Kidney (tissue), 13 donors: ENCODE measurements at regions not wholly inside any gene's neighbourhood (a gene's known extent, or its start where the extent isn't known, plus 50 kb on each side); places are given as distances from the start of the nearest gene placed in this dataset.

Source experiments
- DNase-seq, 5 donors: peaks; one replicate each; pipeline ENCODE4 v3.0.0-alpha.2; 2013 to 2020
- FAIRE-seq: peaks from 2 replicates; lab custom pipeline; 2012; peaks lifted over from hg19 to GRCh38; lab: Jason Lieb, UNC
- H3K27ac ChIP-seq, 2 donors: one replicate each; pipeline ENCODE4 v1.7.0; 2013; ENCODE audit warnings: low read depth in 2 of 2, low read length in 2 of 2, inconsistent platforms in 1 of 2
- H3K27me3 ChIP-seq: one replicate; pipeline ENCODE4 v1.7.1; 2013; ENCODE audit warnings: low read length, inconsistent platforms; ENCODE audit not compliant: control insufficient read depth, insufficient read depth
- H3K36me3 ChIP-seq, 3 donors: one replicate each; pipeline versions ENCODE4 v1.7.0 to v1.7.1; 2013; ENCODE audit warnings: low read length in 3 of 3, control low read depth in 1 of 3, inconsistent platforms in 1 of 3; ENCODE audit not compliant: insufficient read depth in 3 of 3, control insufficient read depth in 2 of 3
- H3K4me1 ChIP-seq, 3 donors: one replicate each; pipeline versions ENCODE4 v1.7.0 to v1.7.1; 2013; ENCODE audit warnings: low read length in 3 of 3, inconsistent platforms in 1 of 3, low read depth in 1 of 3; ENCODE audit not compliant: control insufficient read depth in 2 of 3, insufficient read depth in 2 of 3
- H3K4me3 ChIP-seq, 3 donors: one replicate each; pipeline versions ENCODE4 v1.7.0 to v1.8.1; 2013; ENCODE audit warnings: low read length in 3 of 3, control low read depth in 1 of 3, inconsistent platforms in 1 of 3
- H3K9ac ChIP-seq, 3 donors: one replicate each; pipeline versions ENCODE4 v1.7.0 to v1.7.1; 2013; ENCODE audit warnings: low read length in 3 of 3, control low read depth in 1 of 3, inconsistent platforms in 1 of 3
- H3K9me3 ChIP-seq, 3 donors: one replicate each; pipeline versions ENCODE4 v1.7.0 to v1.7.1; 2013; ENCODE audit warnings: low read length in 3 of 3, control low read depth in 1 of 3, inconsistent platforms in 1 of 3; ENCODE audit not compliant: control insufficient read depth in 2 of 3, insufficient read depth in 1 of 3
- intact Hi-C: fragments of 100-400 bp; cut with DNase I; formaldehyde crosslinking; loops from one replicate; pipeline ENCODE4 v1.11.1; 2022
- TF ChIP-seq, protein P1 (sequence below): IDR thresholded peaks from 3 replicates; pipeline ENCODE4 v1.5.1; 2012; ENCODE audit warnings: mild to moderate bottlenecking, moderate library complexity, borderline replicate concordance; ENCODE audit not compliant: insufficient read depth; ENCODE audit errors: extremely low read depth
- donor health status: control.
- donor health status: control.
- donor health status: control.
- donor health status: control.
- donor health status: control.
- donor health status: DM: yes; HTN: yes; CAD: no.
- donor health status: Normal renal cell carcinoma (clear cell type).

DNA sequence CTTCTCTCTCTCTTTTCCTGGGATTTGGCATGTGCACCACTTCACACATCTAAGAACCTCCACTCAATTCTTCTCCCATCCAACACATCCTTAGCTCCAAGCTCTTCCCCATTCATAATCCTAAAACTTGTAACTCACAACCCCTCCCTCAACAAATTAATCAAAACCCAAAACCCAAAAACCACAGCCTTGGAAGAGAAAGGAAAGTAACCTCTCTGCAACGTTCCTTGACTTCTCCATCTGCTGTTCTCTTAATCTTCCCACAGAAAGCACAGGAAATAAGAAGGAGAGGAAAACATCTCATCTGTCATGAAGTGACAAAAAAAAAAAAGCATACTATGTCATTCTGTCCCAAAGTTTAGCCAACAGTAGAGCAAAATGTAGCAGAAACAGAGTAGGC, 66.2 kb downstream of the DRD1 start:
- DNase-seq = no peak
- intact Hi-C loops = no loop called here
- Histone ChIP-seq H3K4me1 (no peaks in the 10 kb centered on the region), H3K36me3 (no peaks in the 10 kb centered on the region), H3K9ac (no peak overlapping the region), H3K27me3 (no peaks in the 10 kb centered on the region), H3K27ac (no peak overlapping the region), H3K9me3 (no peaks in the 10 kb centered on the region), H3K4me3 (no peak overlapping the region)
- no peak for FAIRE-seq
- TF ChIP-seq, protein P1, sequence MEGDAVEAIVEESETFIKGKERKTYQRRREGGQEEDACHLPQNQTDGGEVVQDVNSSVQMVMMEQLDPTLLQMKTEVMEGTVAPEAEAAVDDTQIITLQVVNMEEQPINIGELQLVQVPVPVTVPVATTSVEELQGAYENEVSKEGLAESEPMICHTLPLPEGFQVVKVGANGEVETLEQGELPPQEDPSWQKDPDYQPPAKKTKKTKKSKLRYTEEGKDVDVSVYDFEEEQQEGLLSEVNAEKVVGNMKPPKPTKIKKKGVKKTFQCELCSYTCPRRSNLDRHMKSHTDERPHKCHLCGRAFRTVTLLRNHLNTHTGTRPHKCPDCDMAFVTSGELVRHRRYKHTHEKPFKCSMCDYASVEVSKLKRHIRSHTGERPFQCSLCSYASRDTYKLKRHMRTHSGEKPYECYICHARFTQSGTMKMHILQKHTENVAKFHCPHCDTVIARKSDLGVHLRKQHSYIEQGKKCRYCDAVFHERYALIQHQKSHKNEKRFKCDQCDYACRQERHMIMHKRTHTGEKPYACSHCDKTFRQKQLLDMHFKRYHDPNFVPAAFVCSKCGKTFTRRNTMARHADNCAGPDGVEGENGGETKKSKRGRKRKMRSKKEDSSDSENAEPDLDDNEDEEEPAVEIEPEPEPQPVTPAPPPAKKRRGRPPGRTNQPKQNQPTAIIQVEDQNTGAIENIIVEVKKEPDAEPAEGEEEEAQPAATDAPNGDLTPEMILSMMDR = no peak

DNA sequence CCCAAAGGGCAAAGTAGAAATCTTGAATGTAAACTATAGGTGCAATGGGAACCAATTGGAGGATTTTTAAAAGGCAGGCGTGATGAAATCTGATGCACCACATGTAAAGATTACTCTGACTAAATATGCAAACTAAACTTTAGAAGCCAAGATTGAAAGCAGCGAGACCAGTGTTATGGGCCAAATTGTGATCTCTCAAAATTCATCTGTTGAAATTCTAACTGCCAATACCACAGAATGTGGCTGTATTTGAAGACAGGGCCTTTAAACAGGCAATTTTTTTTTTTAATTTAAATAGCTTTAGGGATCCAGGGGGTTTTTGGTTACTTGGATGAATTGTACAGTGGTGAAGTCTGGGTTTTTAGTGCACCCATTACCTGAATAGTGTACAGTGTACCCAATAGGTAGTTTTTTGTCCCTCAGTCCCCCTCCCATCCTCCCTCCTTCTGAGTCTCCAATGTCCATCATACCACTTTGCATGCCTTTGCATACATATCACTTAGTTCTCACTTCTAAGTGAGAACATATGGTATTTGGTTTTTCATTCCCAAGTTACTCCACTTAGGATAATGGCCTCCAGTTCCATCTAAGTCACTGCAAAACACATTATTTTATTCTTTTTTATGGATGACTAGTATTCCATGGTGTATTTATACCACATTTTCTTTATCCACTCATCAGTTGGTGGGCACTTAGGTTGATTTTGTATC, 69.7 kb downstream of the DRD1 start:
- Histone ChIP-seq H3K27ac (no peak overlapping the region), H3K4me3 (no peak overlapping the region), H3K9ac (no peak overlapping the region), H3K9me3 (no peaks in the 10 kb centered on the region), H3K27me3 (no peaks in the 10 kb centered on the region), H3K36me3 (no peaks in the 10 kb centered on the region), H3K4me1 (no peaks in the 10 kb centered on the region)
- TF ChIP-seq, protein P1 = no peak
- intact Hi-C loops = no loop called here
- FAIRE-seq (no peak), DNase-seq (no peak)

- no peaks in the 10 kb centered on the region for H3K36me3 ChIP-seq
- H3K4me1 ChIP-seq = no peaks in the 10 kb centered on the region
- H3K9ac ChIP-seq = no peak overlapping the region
- no peak overlapping the region for H3K4me3 ChIP-seq
- no peaks in the 10 kb centered on the region for H3K27me3 ChIP-seq
- no peaks in the 10 kb centered on the region for H3K9me3 ChIP-seq
- intact Hi-C loops = no loop called here
- FAIRE-seq = no peak
- no peak for DNase-seq
- H3K27ac ChIP-seq = no peak overlapping the region
- TF ChIP-seq, protein P1 = no peak
These were observed 78.1 kb downstream of the DRD1 start for GRCh38 chr5:175365866-175366265.

- intact Hi-C loops = no loop called here
- no peaks in the 10 kb centered on the region for H3K36me3 ChIP-seq
- TF ChIP-seq, protein P1 = no peak
- DNase-seq (no peak), FAIRE-seq (no peak)
- no peak overlapping the region for H3K9ac ChIP-seq
- H3K4me1 ChIP-seq = no peaks in the 10 kb centered on the region
- no peaks in the 10 kb centered on the region for H3K9me3 ChIP-seq
- no peak overlapping the region for H3K27ac ChIP-seq
- H3K27me3 ChIP-seq = no peaks in the 10 kb centered on the region
- H3K4me3 ChIP-seq = no peak overlapping the region
These were observed 80.7 kb downstream of the DRD1 start for GRCh38 chr5:175363300-175363699.
